ENCODE measurements at regions not wholly inside any gene's neighbourhood (a gene's known extent, or its start where the extent isn't known, plus 50 kb on each side); places are given as distances from the start of the nearest gene placed in this dataset.
A peak's percentile ranks its signal among the peaks of the same experiment; 100 is the strongest.
"Not testable (repeated sequence)": the region's sequence is repeated elsewhere in the genome, so short reads cannot be mapped to it uniquely, and the experiment has no call there.

- TF ChIP-seq CTCF (IDR thresholded peaks at IDR 0.05; ENCODE audit: insufficient read depth, missing control alignments) = no peak
- FAIRE-seq (no peak), DNase-seq (ENCODE audit: insufficient read length, low spot score) (no peak)
These were observed 90.6 kb upstream of the RUFY1 start for GRCh38 chr5:179459771-179460170.

GRCh38 chr5:179457612-179458011 is 92.7 kb upstream of the RUFY1 start:
- DNase-seq (ENCODE audit: insufficient read length, low spot score) (no peak), FAIRE-seq (no peak)
- TF ChIP-seq CTCF (IDR thresholded peaks at IDR 0.05; ENCODE audit: insufficient read depth, missing control alignments) = no peak

- DNase-seq (ENCODE audit: insufficient read length, low spot score); FAIRE-seq: not testable (repeated sequence)
These were observed 94.3 kb upstream of the RUFY1 start for GRCh38 chr5:179456075-179456474.

- DNase-seq (ENCODE audit: insufficient read length, low spot score) (no peak), FAIRE-seq (no peak)
- no peak for TF ChIP-seq CTCF (IDR thresholded peaks at IDR 0.05; ENCODE audit: insufficient read depth, missing control alignments)
These were observed 95.0 kb upstream of the RUFY1 start for GRCh38 chr5:179455320-179455719.

GRCh38 chr5:179454356-179454755 is 96.0 kb upstream of the RUFY1 start:
- DNase-seq (ENCODE audit: insufficient read length, low spot score) = no peak
- no peak for TF ChIP-seq CTCF (IDR thresholded peaks at IDR 0.05; ENCODE audit: insufficient read depth, missing control alignments)
- no peak for FAIRE-seq

GRCh38 chr5:179453616-179454015 is 96.7 kb upstream of the RUFY1 start:
- TF ChIP-seq CTCF (IDR thresholded peaks at IDR 0.05; ENCODE audit: insufficient read depth, missing control alignments) = no peak
- no peak for FAIRE-seq
- no peak for DNase-seq (ENCODE audit: insufficient read length, low spot score)

- TF ChIP-seq CTCF (IDR thresholded peaks at IDR 0.05; ENCODE audit: insufficient read depth, missing control alignments) = peak; percentile 16
- DNase-seq (ENCODE audit: insufficient read length, low spot score) = no peak
- no peak for FAIRE-seq
These were observed 97.8 kb upstream of the RUFY1 start for GRCh38 chr5:179452356-179453230.

Data from D721Med (cell line).